K562 (cell line): ENCODE measurements at regions not wholly inside any gene's neighbourhood (a gene's known extent, or its start where the extent isn't known, plus 50 kb on each side); places are given as distances from the start of the nearest gene placed in this dataset.

Experiments used
- ATAC-seq: fragments of 200-7000 bp; cut with Tn5 transposase; 3 replicates; pipeline ENCODE4 v1.9.1; 2020; ENCODE audit warnings: moderate library complexity
- BruUV-seq: library from RNA; stranded (reverse); fragments of 400-500 nt; replicated peaks from 2 replicates; lab custom pipeline; 2021; lab: Mats Ljungman, UMichigan
- CTCF ChIA-PET: fragments of 300-600 bp; formaldehyde crosslinking; extraction: SDS; loops from one replicate; lab custom pipeline; 2021; ENCODE audit warnings: low intra/inter-chr PET ratio; lab: Yijun Ruan, JAX
- POLR2A ChIA-PET: fragments of 300-600, 350-650 bp; sonication (Branson Sonifier 250); formaldehyde crosslinking; extraction: SDS; loops from one replicate; lab custom pipeline; 2021; ENCODE audit warnings: antibody characterized with exemption, inconsistent platforms; lab: Yijun Ruan, JAX
- DNase-seq, 4 experiments: peaks; one replicate each; pipeline versions ENCODE4 v3.0.0 to v3.0.0-alpha.2; 2011 to 2018; ENCODE audit warnings: low spot score in 3 of 4, mixed read lengths in 3 of 4; ENCODE audit errors: extremely low read depth in 1 of 4
- FAIRE-seq: peaks from 2 replicates; lab custom pipeline; 2011; peaks lifted over from hg19 to GRCh38; lab: Jason Lieb, UNC
- H2AFZ ChIP-seq: 2 replicates; pipeline ENCODE4 v1.6.0; 2011; ENCODE audit warnings: low read depth, low read length, control low read depth, inconsistent platforms
- H3K27ac ChIP-seq: fragments of 200-600 bp; 3 replicates; pipeline ENCODE4 v1.8.0; 2011; ENCODE audit warnings: low read depth, mild to moderate bottlenecking, control low read depth, inconsistent platforms, low read length, moderate library complexity, mixed read lengths; ENCODE audit errors: extremely low read depth
- H3K27me3 ChIP-seq, 2 experiments: fragments of 300-600 bp in 1 of 2; 2 replicates in 1 of 2; 3 replicates in 1 of 2; pipeline versions ENCODE4 v1.6.0 to v1.8.0; 2011; ENCODE audit warnings: inconsistent platforms in 2 of 2, low read length in 2 of 2, mild to moderate bottlenecking in 1 of 2, mixed read lengths in 1 of 2, moderate library complexity in 1 of 2; ENCODE audit not compliant: control insufficient read depth in 2 of 2, insufficient read depth in 2 of 2
- H3K36me3 ChIP-seq: fragments of 300-600 bp; 3 replicates; pipeline ENCODE4 v1.8.0; 2011; ENCODE audit warnings: mild to moderate bottlenecking, low read length, inconsistent platforms; ENCODE audit not compliant: control insufficient read depth, insufficient read depth
- H3K4me1 ChIP-seq, 2 experiments: fragments of 200-600 bp in 1 of 2; replicated peaks in 1 of 2; 2 replicates in 1 of 2; 3 replicates in 1 of 2; pipeline versions ENCODE4 v1.5.1 to v1.8.0; 2011; ENCODE audit warnings: inconsistent platforms in 2 of 2, low read length in 2 of 2, mild to moderate bottlenecking in 1 of 2, mixed read lengths in 1 of 2, moderate library complexity in 1 of 2; ENCODE audit not compliant: control insufficient read depth in 2 of 2, insufficient read depth in 2 of 2
- H3K4me2 ChIP-seq: 2 replicates; pipeline ENCODE4 v1.6.1; 2011; ENCODE audit warnings: low read length, control low read depth, inconsistent platforms, mixed read lengths; ENCODE audit not compliant: insufficient read depth
- H3K4me3 ChIP-seq: fragments of 200-600 bp; sonication (generic), shearing (Covaris generic); 2 replicates; pipeline ENCODE4 v1.5.1; 2016; ENCODE audit warnings: control low read depth, inconsistent platforms
- H3K79me2 ChIP-seq: fragments of 200-600 bp; 3 replicates; pipeline ENCODE4 v1.8.0; 2011; ENCODE audit warnings: low read length, inconsistent platforms; ENCODE audit not compliant: control insufficient read depth, insufficient read depth
- H3K9ac ChIP-seq, 2 experiments: 2 replicates each; pipeline versions ENCODE4 v1.6.0 to v1.6.1; 2011; ENCODE audit warnings: low read depth in 2 of 2, low read length in 2 of 2, control low read depth in 1 of 2, inconsistent platforms in 1 of 2, mild to moderate bottlenecking in 1 of 2, mixed read lengths in 1 of 2; ENCODE audit not compliant: insufficient read depth in 1 of 2
- H3K9me1 ChIP-seq: one replicate; pipeline ENCODE4 v1.6.0; 2011; ENCODE audit warnings: inconsistent platforms, mild to moderate bottlenecking, low read length, moderate library complexity; ENCODE audit not compliant: control insufficient read depth, insufficient read depth
- H3K9me3 ChIP-seq: replicated peaks from 2 replicates; pipeline ENCODE4 v1.5.1; 2011; ENCODE audit warnings: low read depth, low read length, inconsistent platforms; ENCODE audit not compliant: control insufficient read depth, insufficient read depth
- H4K20me1 ChIP-seq: replicated peaks from 2 replicates; pipeline ENCODE4 v1.6.1; 2011; ENCODE audit warnings: low read length, inconsistent platforms, mixed read lengths; ENCODE audit not compliant: control insufficient read depth, insufficient read depth
- ARHGAP35 ChIP-seq: fragments of 450-650 bp; IDR thresholded peaks from 2 replicates; pipeline ENCODE4 v1.6.1; 2018; ENCODE audit not compliant: partially characterized antibody
- BCOR ChIP-seq: fragments of 450-650 bp; IDR thresholded peaks from 2 replicates; pipeline ENCODE4 v1.6.1; 2016
- CHD1 ChIP-seq: fragments of 200-600 bp; sonication (generic); IDR thresholded peaks from one replicate; pipeline ENCODE4 v1.6.1; 2012; ENCODE audit warnings: mild to moderate bottlenecking, moderate library complexity, low read length, inconsistent platforms
- DACH1 ChIP-seq: fragments of 450-650 bp; IDR thresholded peaks from 2 replicates; pipeline ENCODE4 v1.6.1; 2018; ENCODE audit not compliant: partially characterized antibody
- GTF2E2 ChIP-seq: fragments of 200-800 bp; sonication (Bioruptor generic); IDR thresholded peaks from 2 replicates; pipeline ENCODE4 v1.6.1; 2016; ENCODE audit warnings: missing genetic modification characterization, missing compliant biosample characterization
- PHB2 ChIP-seq: fragments of 450-650 bp; IDR thresholded peaks from 2 replicates; pipeline ENCODE4 v1.6.1; 2017; ENCODE audit warnings: low read depth
- PRMT5 ChIP-seq: sonication (generic); formaldehyde crosslinking; IDR thresholded peaks from 2 replicates; pipeline ENCODE4 v1.5.0; 2020; ENCODE audit warnings: missing genetic modification reagents
- ZFP36 ChIP-seq: fragments of 150-350 bp; IDR thresholded peaks from 2 replicates; pipeline ENCODE4 v1.6.1; 2018; ENCODE audit warnings: low read length, low read depth; ENCODE audit not compliant: partially characterized antibody
- ZNF140 ChIP-seq: fragments of 250-450 bp; sonication (Bioruptor Pico); IDR thresholded peaks from 2 replicates; pipeline ENCODE4 v1.8.0; 2021; ENCODE audit warnings: moderate library complexity, mild to moderate bottlenecking, inconsistent platforms
- WGBS: fragments of 100-300 bp; shearing (Covaris generic); methylation state at CpG from one replicate; pipeline ENCODE4 v1.1.6; 2016; ENCODE audit warnings: low coverage, mixed read lengths; ENCODE audit not compliant: insufficient coverage; ENCODE audit errors: missing lambda C conversion rate; 5-methylcytosine and 5-hydroxymethylcytosine counted together
- in situ Hi-C: fragments of 300-500 bp; cut with MboI; formaldehyde crosslinking; loops from 4 replicates; pipeline ENCODE4 v1.15.0; 2018; ENCODE audit warnings: inconsistent platforms, mixed read lengths
- intact Hi-C: fragments of 100-400 bp; cut with micrococcal nuclease; formaldehyde crosslinking; loops from 2 replicates; pipeline ENCODE4 v1.14.2; 2022
- TF ChIP-seq, protein P1 (sequence below): IDR thresholded peaks from 2 replicates; pipeline ENCODE4 v1.6.1; 2016; ENCODE audit warnings: missing genetic modification characterization, missing compliant biosample characterization
- TF ChIP-seq, protein P2 (sequence below): sonication (generic); formaldehyde crosslinking; IDR thresholded peaks from 2 replicates; pipeline ENCODE4 v1.8.0; 2022; ENCODE audit warnings: mild to moderate bottlenecking, missing genetic modification reagents

DNA sequence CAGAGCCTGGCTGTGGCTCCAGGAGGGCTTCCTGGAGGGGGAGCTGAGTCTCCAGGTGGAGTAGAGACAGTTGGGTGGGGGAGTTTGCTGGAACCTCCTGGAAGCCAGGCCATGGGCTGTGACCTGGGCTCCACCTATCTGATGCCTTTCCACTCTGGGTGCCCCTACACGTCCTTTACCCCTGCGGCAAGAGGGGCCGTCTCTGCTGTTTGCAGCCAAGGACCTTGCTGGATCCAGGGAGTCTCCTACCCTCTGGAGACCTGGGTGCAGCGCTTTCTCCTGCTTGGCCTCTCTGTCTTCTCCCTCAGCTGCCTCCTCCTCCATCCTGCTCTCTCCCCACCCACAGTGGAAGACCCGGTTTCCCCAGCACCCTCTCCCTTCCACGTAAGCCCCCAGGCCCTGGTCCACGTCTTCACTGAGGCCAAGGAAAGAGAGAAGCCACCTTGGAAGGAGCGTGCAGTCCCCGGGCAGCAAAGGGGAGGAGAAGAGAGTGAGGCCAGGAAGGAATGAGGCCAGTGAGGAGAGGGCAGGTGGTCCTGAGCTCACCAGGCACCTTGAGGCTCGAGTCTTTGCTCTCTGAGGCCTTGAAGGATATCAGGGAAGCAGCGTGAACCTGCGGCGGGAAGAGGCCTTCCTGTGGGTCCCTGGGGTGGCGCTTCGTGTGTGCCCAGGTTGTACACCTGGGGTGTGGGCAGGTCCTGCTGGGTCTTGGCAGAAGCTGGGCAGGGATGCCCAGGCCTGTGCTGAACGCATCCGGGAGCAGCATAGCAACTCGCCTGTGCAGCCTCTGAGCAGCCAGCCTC lies 294.3 kb upstream of the RTL1 start:
- Histone ChIP-seq H3K79me2 (no peaks in the 10 kb centered on the region), H3K9me3 (no peaks in the 10 kb centered on the region), H3K27me3 (peaks cover 3 to 27% of the 10 kb centered on the region in 2 experiments; a peak in 3 of 5 replicates), H3K27ac (no peak overlapping the region), H4K20me1 (no peaks in the 10 kb centered on the region), H3K36me3 (no peaks in the 10 kb centered on the region), H3K4me3 (no peak overlapping the region), H3K9ac (no peak overlapping the region), H3K9me1 (no peaks in the 10 kb centered on the region), H2AFZ (no peak overlapping the region), H3K4me2 (no peak overlapping the region), H3K4me1 (peaks cover 0 to 4% of the 10 kb centered on the region in 2 experiments; a peak in 3 of 5 replicates)
- in situ Hi-C loops: no loop called here
- FAIRE-seq (no peak), DNase-seq (no peak), ATAC-seq (no peak)
- ChIA-PET CTCF (no interaction called here), POLR2A (interaction anchor here (1.1 kb wide), 1 partner anchor 15 kb away, joined by 5 read pairs; no protein-coding TSS in a partner anchor)
- TF ChIP-seq ZFP36: peak; percentile 31
- no peak for TF ChIP-seq PHB2
- 14% methylated on average over 12 of the region's 18 CpGs for WGBS
- intact Hi-C loops: no loop called here
- BruUV-seq: no TSS peak

DNA sequence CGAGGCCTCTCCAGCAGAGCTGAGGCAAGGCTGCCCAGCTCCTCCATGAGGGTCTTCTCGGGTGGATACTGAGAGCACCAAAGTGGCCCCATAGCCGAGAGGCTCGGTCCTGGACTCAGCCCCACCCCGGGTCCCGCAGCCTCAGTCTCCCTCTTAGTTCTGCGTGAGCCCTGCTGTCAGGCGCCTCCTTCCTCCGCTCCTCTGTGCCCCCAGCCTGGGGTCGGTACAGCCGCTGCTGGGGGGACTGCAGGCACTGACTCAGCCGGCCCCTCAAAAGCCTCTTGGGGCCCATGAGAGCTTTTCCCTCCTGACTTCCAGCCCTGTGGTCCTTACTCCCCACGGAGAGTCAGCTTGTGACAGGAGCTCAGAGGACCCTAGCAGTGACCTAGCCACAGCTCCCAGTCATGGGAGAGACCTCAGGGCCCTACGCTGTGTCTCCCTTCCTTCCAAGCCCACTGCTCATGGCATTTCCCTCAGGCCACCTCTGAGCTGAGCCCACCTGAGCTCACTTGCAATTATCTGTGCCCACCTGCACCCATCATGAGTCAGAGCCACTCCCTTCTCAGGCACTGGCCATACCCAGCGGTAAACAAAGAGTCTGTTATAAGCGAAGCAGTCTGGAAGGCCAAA lies 295.0 kb upstream of the RTL1 start:
- no peak for FAIRE-seq
- ATAC-seq: no peak
- CTCF ChIA-PET: no interaction called here
- no peak overlapping the region for H2AFZ ChIP-seq
- peaks cover 3 to 20% of the 10 kb centered on the region in 2 experiments; a peak in 3 of 5 replicates for H3K27me3 ChIP-seq
- H3K9ac ChIP-seq: no peak overlapping the region
- 9% methylated on average over 4 of the region's 16 CpGs for WGBS
- in situ Hi-C loops (no loop called here), intact Hi-C loops (no loop called here)
- no TSS peak for BruUV-seq
- peaks cover 0 to 4% of the 10 kb centered on the region in 2 experiments; a peak in 3 of 5 replicates for H3K4me1 ChIP-seq
- H3K79me2 ChIP-seq: no peaks in the 10 kb centered on the region
- no peak for DNase-seq
- no peak overlapping the region for H3K4me3 ChIP-seq
- POLR2A ChIA-PET: interaction anchor here (0.7 to 1.1 kb wide), 2 partner anchors 15 to 108 kb away, joined by 4 to 5 read pairs; no protein-coding TSS in a partner anchor
- H3K9me1 ChIP-seq: no peaks in the 10 kb centered on the region
- H4K20me1 ChIP-seq: no peaks in the 10 kb centered on the region
- H3K9me3 ChIP-seq: no peaks in the 10 kb centered on the region
- no peak overlapping the region for H3K4me2 ChIP-seq
- H3K27ac ChIP-seq: no peak overlapping the region
- H3K36me3 ChIP-seq: no peaks in the 10 kb centered on the region
- no peak for TF ChIP-seq GTF2E2 (tag)
- no peak for TF ChIP-seq CHD1
- no peak for TF ChIP-seq ARHGAP35
- no peak for TF ChIP-seq DACH1
- TF ChIP-seq, protein P1, sequence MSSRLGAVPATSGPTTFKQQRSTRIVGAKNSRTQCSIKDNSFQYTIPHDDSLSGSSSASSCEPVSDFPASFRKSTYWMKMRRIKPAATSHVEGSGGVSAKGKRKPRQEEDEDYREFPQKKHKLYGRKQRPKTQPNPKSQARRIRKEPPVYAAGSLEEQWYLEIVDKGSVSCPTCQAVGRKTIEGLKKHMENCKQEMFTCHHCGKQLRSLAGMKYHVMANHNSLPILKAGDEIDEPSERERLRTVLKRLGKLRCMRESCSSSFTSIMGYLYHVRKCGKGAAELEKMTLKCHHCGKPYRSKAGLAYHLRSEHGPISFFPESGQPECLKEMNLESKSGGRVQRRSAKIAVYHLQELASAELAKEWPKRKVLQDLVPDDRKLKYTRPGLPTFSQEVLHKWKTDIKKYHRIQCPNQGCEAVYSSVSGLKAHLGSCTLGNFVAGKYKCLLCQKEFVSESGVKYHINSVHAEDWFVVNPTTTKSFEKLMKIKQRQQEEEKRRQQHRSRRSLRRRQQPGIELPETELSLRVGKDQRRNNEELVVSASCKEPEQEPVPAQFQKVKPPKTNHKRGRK (tag): no peak
- TF ChIP-seq PRMT5 (CRISPR knock-in tag): no peak
- no peak for TF ChIP-seq BCOR
- TF ChIP-seq ZNF140 (CRISPR knock-in tag): no peak
- TF ChIP-seq, protein P2, sequence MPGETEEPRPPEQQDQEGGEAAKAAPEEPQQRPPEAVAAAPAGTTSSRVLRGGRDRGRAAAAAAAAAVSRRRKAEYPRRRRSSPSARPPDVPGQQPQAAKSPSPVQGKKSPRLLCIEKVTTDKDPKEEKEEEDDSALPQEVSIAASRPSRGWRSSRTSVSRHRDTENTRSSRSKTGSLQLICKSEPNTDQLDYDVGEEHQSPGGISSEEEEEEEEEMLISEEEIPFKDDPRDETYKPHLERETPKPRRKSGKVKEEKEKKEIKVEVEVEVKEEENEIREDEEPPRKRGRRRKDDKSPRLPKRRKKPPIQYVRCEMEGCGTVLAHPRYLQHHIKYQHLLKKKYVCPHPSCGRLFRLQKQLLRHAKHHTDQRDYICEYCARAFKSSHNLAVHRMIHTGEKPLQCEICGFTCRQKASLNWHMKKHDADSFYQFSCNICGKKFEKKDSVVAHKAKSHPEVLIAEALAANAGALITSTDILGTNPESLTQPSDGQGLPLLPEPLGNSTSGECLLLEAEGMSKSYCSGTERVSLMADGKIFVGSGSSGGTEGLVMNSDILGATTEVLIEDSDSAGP (CRISPR knock-in tag): no peak
